ENCODE measurements at regions not wholly inside any gene's neighbourhood (a gene's known extent, or its start where the extent isn't known, plus 50 kb on each side); places are given as distances from the start of the nearest gene placed in this dataset.

DNA sequence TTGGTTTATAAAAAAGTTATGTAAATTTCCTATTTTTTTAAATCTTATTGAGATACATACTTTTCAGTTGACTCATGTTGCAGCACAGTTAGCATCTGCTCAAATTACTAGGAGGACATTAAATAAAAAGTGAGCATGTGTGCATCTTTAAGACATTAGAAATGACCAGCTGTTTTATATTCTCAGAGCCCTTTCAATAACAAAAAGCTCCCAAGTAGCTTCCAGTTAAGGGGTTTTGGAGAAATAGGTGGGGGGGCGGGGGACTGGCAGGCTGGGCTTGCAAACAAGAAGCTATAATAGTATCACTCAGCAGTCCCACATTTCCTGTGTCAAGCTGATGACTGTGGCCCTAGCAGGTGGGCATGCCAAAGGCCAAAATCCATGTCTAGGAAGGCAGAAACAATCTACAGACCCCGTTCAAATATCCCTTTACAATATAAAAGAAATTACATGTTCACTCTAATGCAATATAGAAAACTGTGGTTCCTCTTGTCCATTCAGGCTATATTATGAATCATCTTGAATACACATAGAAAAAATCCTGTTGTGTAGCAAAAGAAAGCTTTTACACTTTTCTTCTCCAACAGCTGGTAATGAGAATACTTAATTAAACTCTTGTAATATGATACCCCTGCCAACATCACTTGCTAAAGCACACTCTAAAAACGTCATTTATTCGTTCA, 1713.2 kb upstream of the SLC10A2 start:
- Histone ChIP-seq H3K4me1 (ENCODE audit: control insufficient read depth, insufficient read depth, low read length) (no peaks in the 10 kb centered on the region), H3K4me3 (ENCODE audit: low read length) (no peak overlapping the region), H3K36me3 (ENCODE audit: control insufficient read depth, insufficient read depth, low read length) (no peaks in the 10 kb centered on the region), H3K27ac (ENCODE audit: low read depth, low read length) (peak overlapping the region; percentile 67), H3K27me3 (ENCODE audit: control insufficient read depth, insufficient read depth, low read length, poor library complexity, severe bottlenecking) (no peaks in the 10 kb centered on the region), H3K9me3 (ENCODE audit: control insufficient read depth, low read length) (no peaks in the 10 kb centered on the region), H3K9ac (ENCODE audit: extremely low read depth, low read length, poor library complexity, severe bottlenecking) (no peak overlapping the region)
- TF ChIP-seq, protein P1, sequence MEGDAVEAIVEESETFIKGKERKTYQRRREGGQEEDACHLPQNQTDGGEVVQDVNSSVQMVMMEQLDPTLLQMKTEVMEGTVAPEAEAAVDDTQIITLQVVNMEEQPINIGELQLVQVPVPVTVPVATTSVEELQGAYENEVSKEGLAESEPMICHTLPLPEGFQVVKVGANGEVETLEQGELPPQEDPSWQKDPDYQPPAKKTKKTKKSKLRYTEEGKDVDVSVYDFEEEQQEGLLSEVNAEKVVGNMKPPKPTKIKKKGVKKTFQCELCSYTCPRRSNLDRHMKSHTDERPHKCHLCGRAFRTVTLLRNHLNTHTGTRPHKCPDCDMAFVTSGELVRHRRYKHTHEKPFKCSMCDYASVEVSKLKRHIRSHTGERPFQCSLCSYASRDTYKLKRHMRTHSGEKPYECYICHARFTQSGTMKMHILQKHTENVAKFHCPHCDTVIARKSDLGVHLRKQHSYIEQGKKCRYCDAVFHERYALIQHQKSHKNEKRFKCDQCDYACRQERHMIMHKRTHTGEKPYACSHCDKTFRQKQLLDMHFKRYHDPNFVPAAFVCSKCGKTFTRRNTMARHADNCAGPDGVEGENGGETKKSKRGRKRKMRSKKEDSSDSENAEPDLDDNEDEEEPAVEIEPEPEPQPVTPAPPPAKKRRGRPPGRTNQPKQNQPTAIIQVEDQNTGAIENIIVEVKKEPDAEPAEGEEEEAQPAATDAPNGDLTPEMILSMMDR (conservative IDR thresholded peaks at IDR 0.05), result no peak
- Mint-ChIP-seq H3K4me1 (peaks cover 6% of the 10 kb centered on the region), H3K9me3 (peaks cover 3% of the 10 kb centered on the region), H3K27me3 (ENCODE audit: insufficient read depth) (peaks cover 2% of the 10 kb centered on the region), H3K36me3 (ENCODE audit: low read depth) (no peaks in the 10 kb centered on the region), H3K27ac (no peak overlapping the region), H3K4me3 (no peak overlapping the region)
- DNase-seq, result peak; percentile 75
- 47 to 61% methylated on average over 2 to 4 of the region's 4 CpGs for WGBS, 2 experiments (ENCODE audit: insufficient coverage in 1 of 2, insufficient read length in 1 of 2)

GRCh38 chr13:104773775-104774174, 1707.6 kb upstream of the SLC10A2 start:
- Histone ChIP-seq H3K4me1 (ENCODE audit: control insufficient read depth, insufficient read depth, low read length) (no peaks in the 10 kb centered on the region), H3K36me3 (ENCODE audit: control insufficient read depth, insufficient read depth, low read length) (no peaks in the 10 kb centered on the region), H3K27ac (ENCODE audit: low read depth, low read length) (no peak overlapping the region), H3K4me3 (ENCODE audit: low read length) (no peak overlapping the region), H3K27me3 (ENCODE audit: control insufficient read depth, insufficient read depth, low read length, poor library complexity, severe bottlenecking) (no peaks in the 10 kb centered on the region), H3K9ac (ENCODE audit: extremely low read depth, low read length, poor library complexity, severe bottlenecking) (no peak overlapping the region), H3K9me3 (ENCODE audit: control insufficient read depth, low read length) (no peaks in the 10 kb centered on the region)
- no peak overlapping the region for H3K27ac Mint-ChIP-seq
- H3K36me3 Mint-ChIP-seq (ENCODE audit: low read depth), result no peaks in the 10 kb centered on the region
- DNase-seq, result no peak
- TF ChIP-seq, protein P1 (conservative IDR thresholded peaks at IDR 0.05), result peak; percentile 76
- no peaks in the 10 kb centered on the region for H3K9me3 Mint-ChIP-seq
- no peaks in the 10 kb centered on the region for H3K4me1 Mint-ChIP-seq
- peaks cover 2% of the 10 kb centered on the region for H3K27me3 Mint-ChIP-seq (ENCODE audit: insufficient read depth)
- WGBS, 2 experiments (ENCODE audit: insufficient coverage in 1 of 2, insufficient read length in 1 of 2), result 66% methylated on average over 2 of the region's 2 CpGs; no CpG with 5 or more reads in 1 of the 2 experiments
- no peak overlapping the region for H3K4me3 Mint-ChIP-seq

DNA sequence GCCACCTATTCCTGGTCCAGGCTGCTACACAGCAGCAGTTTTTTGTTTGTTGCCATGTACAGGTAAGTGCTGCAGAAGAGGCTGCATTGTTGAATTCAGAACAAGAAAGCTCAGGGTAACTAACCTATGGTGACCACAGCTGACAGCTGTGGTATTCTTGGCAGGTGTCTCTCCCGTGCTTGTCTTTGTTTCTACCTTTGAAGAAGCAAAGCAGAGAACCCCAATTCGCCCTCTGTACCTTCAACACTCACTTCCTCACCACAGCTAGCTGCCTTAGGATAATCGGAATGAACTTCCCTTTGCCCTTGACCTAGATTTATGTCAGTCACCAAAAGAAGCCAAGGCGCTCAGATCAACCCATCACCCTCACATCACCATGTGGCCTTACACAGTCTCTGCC, 1703.3 kb upstream of the SLC10A2 start:
- H3K27me3 Mint-ChIP-seq (ENCODE audit: insufficient read depth), result no peaks in the 10 kb centered on the region
- Histone ChIP-seq H3K27me3 (ENCODE audit: control insufficient read depth, insufficient read depth, low read length, poor library complexity, severe bottlenecking) (no peaks in the 10 kb centered on the region), H3K9me3 (ENCODE audit: control insufficient read depth, low read length) (no peaks in the 10 kb centered on the region), H3K36me3 (ENCODE audit: control insufficient read depth, insufficient read depth, low read length) (no peaks in the 10 kb centered on the region), H3K9ac (ENCODE audit: extremely low read depth, low read length, poor library complexity, severe bottlenecking) (no peak overlapping the region), H3K27ac (ENCODE audit: low read depth, low read length) (no peak overlapping the region), H3K4me3 (ENCODE audit: low read length) (no peak overlapping the region), H3K4me1 (ENCODE audit: control insufficient read depth, insufficient read depth, low read length) (no peaks in the 10 kb centered on the region)
- WGBS, 2 experiments (ENCODE audit: insufficient coverage in 1 of 2, insufficient read length in 1 of 2), result 61 to 83% methylated on average over 2 to 4 of the region's 4 CpGs
- no peaks in the 10 kb centered on the region for H3K4me1 Mint-ChIP-seq
- H3K27ac Mint-ChIP-seq, result no peak overlapping the region
- TF ChIP-seq, protein P1 (conservative IDR thresholded peaks at IDR 0.05), result no peak
- no peaks in the 10 kb centered on the region for H3K36me3 Mint-ChIP-seq (ENCODE audit: low read depth)
- no peak overlapping the region for H3K4me3 Mint-ChIP-seq
- DNase-seq, result no peak
- no peaks in the 10 kb centered on the region for H3K9me3 Mint-ChIP-seq

All from endodermal cell (in vitro differentiated cells).